ENCODE measurements at regions not wholly inside any gene's neighbourhood (a gene's known extent, or its start where the extent isn't known, plus 50 kb on each side); places are given as distances from the start of the nearest gene placed in this dataset.
A peak's percentile ranks its signal among the peaks of the same experiment; 100 is the strongest.

DNA sequence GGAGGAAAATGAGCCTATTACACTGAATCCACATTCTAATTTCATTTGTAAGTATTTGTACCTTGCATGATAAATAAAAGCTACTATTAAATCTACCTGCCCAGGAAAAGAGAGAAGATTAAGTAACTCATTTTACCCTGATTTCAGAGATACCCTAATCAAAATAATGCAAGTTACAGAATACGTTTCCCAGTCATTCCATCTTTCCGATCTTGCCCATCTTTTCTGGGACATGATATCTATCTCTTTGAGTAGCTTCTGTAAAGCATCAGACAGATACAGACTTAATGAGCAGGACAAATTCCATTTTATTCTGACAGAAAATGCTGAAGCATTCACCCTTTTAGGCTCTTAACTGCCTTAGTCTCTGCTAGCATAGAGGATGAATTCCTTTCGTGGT is 56.6 kb downstream of the SPRY2 start:
- Histone ChIP-seq H3K9me3 (replicated peaks in 1 of 2; ENCODE audit: control insufficient read depth in 2 of 2, insufficient read depth in 1 of 2, low read depth in 1 of 2, low read length in 2 of 2) (peaks cover 0 to 36% of the 10 kb centered on the region in 2 donors), H3K27me3 (ENCODE audit: control insufficient read depth in 3 of 3, insufficient read depth in 3 of 3, low read depth in 1 of 3, low read length in 3 of 3) (no peaks in the 10 kb centered on the region), H3K4me2 (ENCODE audit: insufficient read depth, low read length, poor library complexity, severe bottlenecking) (no peak overlapping the region), H2BK15ac (ENCODE audit: low read length) (no peak overlapping the region), H2BK120ac (ENCODE audit: low read depth, low read length) (no peak overlapping the region), H3K23ac (ENCODE audit: low read depth, low read length, poor library complexity) (no peak overlapping the region), H3K4me1 (ENCODE audit: control insufficient read depth in 2 of 2, insufficient read depth in 1 of 2, low read depth in 1 of 2, low read length in 2 of 2) (no peaks in the 10 kb centered on the region), H3K18ac (ENCODE audit: low read length) (no peak overlapping the region), H3K14ac (ENCODE audit: low read length) (no peak overlapping the region), H3K79me1 (ENCODE audit: low read depth, low read length) (no peaks in the 10 kb centered on the region), H2BK5ac (ENCODE audit: low read length) (no peak overlapping the region), H3K9ac (ENCODE audit: low read depth, low read length, poor library complexity) (no peak overlapping the region), H4K91ac (ENCODE audit: low read depth, low read length, poor library complexity) (no peak overlapping the region), H4K8ac (ENCODE audit: low read depth, low read length) (no peak overlapping the region), H3K36me3 (replicated peaks in 1 of 2; ENCODE audit: control insufficient read depth in 2 of 2, insufficient read depth in 2 of 2, low read length in 2 of 2) (no peaks in the 10 kb centered on the region), H2AK5ac (ENCODE audit: low read depth, low read length) (no peak overlapping the region), H3K4ac (ENCODE audit: low read length) (no peak overlapping the region), H3K4me3 (ENCODE audit: low read length in 2 of 2) (no peak overlapping the region), H2AFZ (ENCODE audit: low read length) (no peak overlapping the region), H3K27ac (replicated peaks; ENCODE audit: low read length) (no peak overlapping the region), H2BK12ac (ENCODE audit: low read length) (no peak overlapping the region)
- WGBS, 2 donors (ENCODE audit: extremely low coverage in 2 of 2, insufficient read length in 2 of 2, insufficient replicate concordance in 1 of 2), result no CpG with 5 or more reads among the region's 3 CpGs
- DNase-seq (ENCODE audit: low spot score), result no peak

DNA sequence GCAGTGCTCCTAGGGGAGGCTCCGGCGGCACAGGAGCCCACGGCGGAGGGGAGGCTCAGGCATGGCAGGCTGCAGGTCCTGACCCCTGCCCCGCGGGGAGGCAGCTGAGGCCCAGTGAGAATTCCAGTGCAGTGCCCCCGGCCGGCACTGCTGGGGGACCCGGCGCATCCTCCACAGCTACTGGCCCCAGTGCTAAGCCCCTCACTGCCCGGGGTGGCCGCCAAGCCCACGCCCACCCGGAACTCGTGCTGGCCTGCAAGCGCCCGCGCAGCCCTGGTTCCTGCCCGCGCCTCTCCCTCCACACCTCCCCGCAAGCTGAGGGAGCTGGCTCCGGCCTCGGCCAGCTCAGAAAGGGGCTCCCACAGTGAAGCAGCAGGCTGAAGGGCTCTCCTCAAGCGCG is 62.2 kb downstream of the SPRY2 start:
- peak overlapping the region; percentile 93 for H3K4ac ChIP-seq (ENCODE audit: low read length)
- no peak overlapping the region for H3K4me2 ChIP-seq (ENCODE audit: insufficient read depth, low read length, poor library complexity, severe bottlenecking)
- no peak overlapping the region for H3K23ac ChIP-seq (ENCODE audit: low read depth, low read length, poor library complexity)
- H2AK5ac ChIP-seq (ENCODE audit: low read depth, low read length), result peak overlapping the region; percentile 99
- H3K9me3 ChIP-seq (replicated peaks in 1 of 2; ENCODE audit: control insufficient read depth in 2 of 2, insufficient read depth in 1 of 2, low read depth in 1 of 2, low read length in 2 of 2), result peaks cover 0 to 15% of the 10 kb centered on the region in 2 donors
- H3K4me3 ChIP-seq (ENCODE audit: low read length in 2 of 2), result no peak overlapping the region
- peak overlapping the region; percentile 97 for H2BK5ac ChIP-seq (ENCODE audit: low read length)
- peak overlapping the region; percentile 97 for H2BK15ac ChIP-seq (ENCODE audit: low read length)
- H3K79me1 ChIP-seq (ENCODE audit: low read depth, low read length), result peaks cover 1% of the 10 kb centered on the region
- peak overlapping the region; percentile 99 for H2BK12ac ChIP-seq (ENCODE audit: low read length)
- peaks cover 7 to 28% of the 10 kb centered on the region in 2 donors for H3K4me1 ChIP-seq (ENCODE audit: control insufficient read depth in 2 of 2, insufficient read depth in 1 of 2, low read depth in 1 of 2, low read length in 2 of 2)
- H4K8ac ChIP-seq (ENCODE audit: low read depth, low read length), result no peak overlapping the region
- H3K27me3 ChIP-seq (ENCODE audit: control insufficient read depth in 3 of 3, insufficient read depth in 3 of 3, low read depth in 1 of 3, low read length in 3 of 3), result no peaks in the 10 kb centered on the region
- H3K9ac ChIP-seq (ENCODE audit: low read depth, low read length, poor library complexity), result no peak overlapping the region
- H3K18ac ChIP-seq (ENCODE audit: low read length), result peak overlapping the region; percentile 95
- no peak for DNase-seq (ENCODE audit: low spot score)
- no peaks in the 10 kb centered on the region for H3K36me3 ChIP-seq (replicated peaks in 1 of 2; ENCODE audit: control insufficient read depth in 2 of 2, insufficient read depth in 2 of 2, low read length in 2 of 2)
- H3K14ac ChIP-seq (ENCODE audit: low read length), result no peak overlapping the region
- no peak overlapping the region for H4K91ac ChIP-seq (ENCODE audit: low read depth, low read length, poor library complexity)
- WGBS, 2 donors (ENCODE audit: extremely low coverage in 2 of 2, insufficient read length in 2 of 2, insufficient replicate concordance in 1 of 2), result no CpG with 5 or more reads among the region's 25 CpGs
- no peak overlapping the region for H2AFZ ChIP-seq (ENCODE audit: low read length)
- no peak overlapping the region for H3K27ac ChIP-seq (replicated peaks; ENCODE audit: low read length)
- peak overlapping the region; percentile 96 for H2BK120ac ChIP-seq (ENCODE audit: low read depth, low read length)

DNA sequence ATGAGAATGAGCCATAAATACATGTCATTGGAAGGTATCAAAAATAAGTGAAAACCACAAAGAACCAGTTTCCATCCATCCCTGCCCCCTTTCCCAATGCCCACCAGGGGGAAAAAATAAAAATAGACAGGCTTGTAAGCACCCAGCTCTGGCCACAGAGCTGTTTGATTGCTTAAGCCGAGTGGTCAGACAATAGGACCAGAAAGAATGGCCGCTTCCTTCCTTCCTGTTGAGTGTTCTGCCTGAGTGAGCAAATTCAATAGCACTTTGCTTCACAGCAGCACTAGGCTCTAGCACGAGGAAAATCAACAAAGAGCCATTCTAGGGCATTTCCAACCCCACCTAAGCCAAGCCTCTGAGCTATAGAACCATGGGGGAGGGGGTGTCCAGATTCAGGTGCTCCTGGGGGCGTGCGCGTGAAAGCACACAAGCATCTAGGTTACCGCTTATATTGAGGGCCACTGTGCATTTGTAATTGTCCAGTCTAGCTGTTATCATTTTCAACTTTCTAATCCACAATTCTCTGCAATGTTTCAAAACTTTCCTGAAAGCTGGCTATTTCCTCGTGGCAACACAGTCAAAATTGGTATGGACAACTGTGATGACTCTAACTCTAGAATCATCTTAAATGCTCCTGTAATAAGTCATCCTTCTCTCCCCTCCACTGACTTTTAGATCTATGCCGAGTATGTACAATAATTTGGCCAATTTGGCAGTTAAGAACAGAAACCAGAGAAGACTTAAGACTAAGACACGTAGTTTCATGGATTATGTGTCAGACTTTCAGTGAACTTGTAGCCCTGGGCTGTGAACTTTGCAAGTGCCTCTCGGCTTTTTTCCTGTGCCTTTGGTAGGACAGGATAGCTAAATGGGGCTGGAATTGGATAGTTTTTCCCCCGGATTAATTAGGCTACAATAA is 64.3 kb downstream of the SPRY2 start:
- DNase-seq (ENCODE audit: low spot score), result peak; percentile 93
- peak overlapping the region in 1 of 2 donors; percentile 10 for H3K4me3 ChIP-seq (ENCODE audit: low read length in 2 of 2)
- WGBS, 2 donors (ENCODE audit: extremely low coverage in 2 of 2, insufficient read length in 2 of 2, insufficient replicate concordance in 1 of 2), result no CpG with 5 or more reads among the region's 12 CpGs

DNA sequence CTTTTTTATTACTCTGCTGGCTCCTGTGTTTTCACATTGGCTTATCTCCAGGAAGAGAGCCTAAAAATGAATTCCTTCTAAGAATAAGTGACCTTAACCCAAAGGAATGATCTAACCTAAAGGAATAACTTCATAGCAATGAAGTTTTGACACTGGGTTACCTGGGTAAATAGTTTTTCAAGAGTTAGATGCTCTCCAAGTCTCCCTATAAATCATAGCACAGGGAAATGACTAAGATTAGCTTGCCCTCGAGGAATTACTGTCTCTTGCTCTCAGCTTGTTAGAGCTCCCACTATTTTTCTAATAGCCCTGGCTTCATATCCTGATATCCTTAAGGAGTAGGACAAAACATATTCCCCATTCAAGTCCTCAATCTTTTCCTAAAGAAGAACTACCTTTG is 66.3 kb downstream of the SPRY2 start:
- H2BK12ac ChIP-seq (ENCODE audit: low read length), result no peak overlapping the region
- DNase-seq (ENCODE audit: low spot score), result no peak

More for the DNA sequence above, 64.3 kb downstream of the SPRY2 start:
- Histone ChIP-seq H3K18ac (ENCODE audit: low read length) (no peak overlapping the region), H2BK5ac (ENCODE audit: low read length) (no peak overlapping the region), H3K4ac (ENCODE audit: low read length) (no peak overlapping the region), H3K27me3 (ENCODE audit: control insufficient read depth in 3 of 3, insufficient read depth in 3 of 3, low read depth in 1 of 3, low read length in 3 of 3) (no peaks in the 10 kb centered on the region), H3K27ac (replicated peaks; ENCODE audit: low read length) (peak overlapping the region; percentile 94), H3K14ac (ENCODE audit: low read length) (no peak overlapping the region), H4K8ac (ENCODE audit: low read depth, low read length) (no peak overlapping the region), H3K4me2 (ENCODE audit: insufficient read depth, low read length, poor library complexity, severe bottlenecking) (no peak overlapping the region), H3K4me1 (ENCODE audit: control insufficient read depth in 2 of 2, insufficient read depth in 1 of 2, low read depth in 1 of 2, low read length in 2 of 2) (peaks cover 7 to 28% of the 10 kb centered on the region in 2 donors), H4K91ac (ENCODE audit: low read depth, low read length, poor library complexity) (no peak overlapping the region), H2AK5ac (ENCODE audit: low read depth, low read length) (no peak overlapping the region), H2BK15ac (ENCODE audit: low read length) (no peak overlapping the region), H2BK12ac (ENCODE audit: low read length) (no peak overlapping the region), H3K9me3 (replicated peaks in 1 of 2; ENCODE audit: control insufficient read depth in 2 of 2, insufficient read depth in 1 of 2, low read depth in 1 of 2, low read length in 2 of 2) (peaks cover 0 to 12% of the 10 kb centered on the region in 2 donors), H3K79me1 (ENCODE audit: low read depth, low read length) (peaks cover 1% of the 10 kb centered on the region), H3K23ac (ENCODE audit: low read depth, low read length, poor library complexity) (no peak overlapping the region), H2BK120ac (ENCODE audit: low read depth, low read length) (peak overlapping the region; percentile 66), H3K36me3 (replicated peaks in 1 of 2; ENCODE audit: control insufficient read depth in 2 of 2, insufficient read depth in 2 of 2, low read length in 2 of 2) (no peaks in the 10 kb centered on the region), H3K9ac (ENCODE audit: low read depth, low read length, poor library complexity) (no peak overlapping the region), H2AFZ (ENCODE audit: low read length) (peak overlapping the region; percentile 61)

More for the DNA sequence above, 66.3 kb downstream of the SPRY2 start:
- H3K9me3 ChIP-seq (replicated peaks in 1 of 2; ENCODE audit: control insufficient read depth in 2 of 2, insufficient read depth in 1 of 2, low read depth in 1 of 2, low read length in 2 of 2), result peaks cover 0 to 16% of the 10 kb centered on the region in 2 donors
- no peak overlapping the region for H3K14ac ChIP-seq (ENCODE audit: low read length)
- peaks cover 7 to 28% of the 10 kb centered on the region in 2 donors for H3K4me1 ChIP-seq (ENCODE audit: control insufficient read depth in 2 of 2, insufficient read depth in 1 of 2, low read depth in 1 of 2, low read length in 2 of 2)
- no CpG with 5 or more reads among the region's 1 CpG for WGBS, 2 donors (ENCODE audit: extremely low coverage in 2 of 2, insufficient read length in 2 of 2, insufficient replicate concordance in 1 of 2)
- no peak overlapping the region for H2AK5ac ChIP-seq (ENCODE audit: low read depth, low read length)
- no peak overlapping the region for H3K27ac ChIP-seq (replicated peaks; ENCODE audit: low read length)
- H3K4me2 ChIP-seq (ENCODE audit: insufficient read depth, low read length, poor library complexity, severe bottlenecking), result no peak overlapping the region
- H3K23ac ChIP-seq (ENCODE audit: low read depth, low read length, poor library complexity), result no peak overlapping the region
- H4K8ac ChIP-seq (ENCODE audit: low read depth, low read length), result no peak overlapping the region
- no peak overlapping the region for H2AFZ ChIP-seq (ENCODE audit: low read length)
- no peaks in the 10 kb centered on the region for H3K27me3 ChIP-seq (ENCODE audit: control insufficient read depth in 3 of 3, insufficient read depth in 3 of 3, low read depth in 1 of 3, low read length in 3 of 3)
- no peak overlapping the region for H3K18ac ChIP-seq (ENCODE audit: low read length)
- H3K9ac ChIP-seq (ENCODE audit: low read depth, low read length, poor library complexity), result no peak overlapping the region
- H2BK15ac ChIP-seq (ENCODE audit: low read length), result no peak overlapping the region
- no peak overlapping the region for H4K91ac ChIP-seq (ENCODE audit: low read depth, low read length, poor library complexity)
- H3K4ac ChIP-seq (ENCODE audit: low read length), result no peak overlapping the region
- H3K79me1 ChIP-seq (ENCODE audit: low read depth, low read length), result peaks cover 1% of the 10 kb centered on the region
- no peak overlapping the region for H2BK5ac ChIP-seq (ENCODE audit: low read length)
- H3K36me3 ChIP-seq (replicated peaks in 1 of 2; ENCODE audit: control insufficient read depth in 2 of 2, insufficient read depth in 2 of 2, low read length in 2 of 2), result no peaks in the 10 kb centered on the region
- no peak overlapping the region for H2BK120ac ChIP-seq (ENCODE audit: low read depth, low read length)
- H3K4me3 ChIP-seq (ENCODE audit: low read length in 2 of 2), result no peak overlapping the region

Measured in neuronal stem cell (in vitro differentiated cells).